ENCODE measurements at regions not wholly inside any gene's neighbourhood (a gene's known extent, or its start where the extent isn't known, plus 50 kb on each side); places are given as distances from the start of the nearest gene placed in this dataset.

DNA sequence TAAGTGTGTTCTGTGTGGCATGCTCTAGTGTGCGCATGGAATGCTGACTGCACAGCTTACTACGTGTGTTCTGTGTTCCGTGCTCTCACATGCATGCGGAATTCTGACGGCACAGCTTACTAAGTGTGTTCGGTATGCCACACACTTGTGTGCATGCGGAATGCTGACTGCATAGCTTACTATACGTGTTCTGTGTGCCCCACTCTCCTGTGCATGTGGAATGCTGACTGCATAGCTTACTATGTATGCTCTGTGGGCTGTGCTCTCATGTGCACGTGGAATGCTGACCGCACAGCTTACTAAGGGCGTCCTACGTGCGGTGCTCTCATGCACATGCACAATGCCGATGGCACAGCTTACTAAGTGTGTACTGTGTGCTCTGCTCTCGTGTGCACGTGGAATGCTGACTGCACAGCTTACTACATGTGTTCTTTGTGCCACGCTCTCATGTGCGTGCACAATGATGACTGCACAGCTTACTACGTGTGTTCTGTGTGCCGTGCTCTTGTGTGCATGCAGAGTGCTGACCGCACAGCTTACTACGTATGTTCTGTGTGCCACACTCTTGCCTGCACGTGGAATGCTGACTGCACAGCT is 548.9 kb downstream of the IRX1 start:
- H3K27me3 Mint-ChIP-seq: no peaks in the 10 kb centered on the region
- H3K4me1 Mint-ChIP-seq: no peaks in the 10 kb centered on the region
- Histone ChIP-seq H3K4me3 (ENCODE audit: low read length) (no peak overlapping the region), H3K27me3 (ENCODE audit: insufficient read depth, low read length, poor library complexity, severe bottlenecking) (no peaks in the 10 kb centered on the region), H3K27ac (ENCODE audit: low read depth, low read length) (no peak overlapping the region), H3K4me1 (ENCODE audit: insufficient read depth, low read length) (no peaks in the 10 kb centered on the region), H3K36me3 (ENCODE audit: insufficient read depth, low read length) (no peaks in the 10 kb centered on the region), H3K9me3 (ENCODE audit: low read length) (no peaks in the 10 kb centered on the region)
- no peak for DNase-seq
- CTCF ChIA-PET: no interaction called here
- POLR2A ChIA-PET: no interaction called here
- H3K9me3 Mint-ChIP-seq: peaks cover 4 to 25% (median 13%) of the 10 kb centered on the region in 5 donors
- H3K4me3 Mint-ChIP-seq: no peak overlapping the region
- H3K36me3 Mint-ChIP-seq: peaks cover 0 to 2% (median 0%) of the 10 kb centered on the region in 3 donors
- no peak overlapping the region for H3K27ac Mint-ChIP-seq

DNA sequence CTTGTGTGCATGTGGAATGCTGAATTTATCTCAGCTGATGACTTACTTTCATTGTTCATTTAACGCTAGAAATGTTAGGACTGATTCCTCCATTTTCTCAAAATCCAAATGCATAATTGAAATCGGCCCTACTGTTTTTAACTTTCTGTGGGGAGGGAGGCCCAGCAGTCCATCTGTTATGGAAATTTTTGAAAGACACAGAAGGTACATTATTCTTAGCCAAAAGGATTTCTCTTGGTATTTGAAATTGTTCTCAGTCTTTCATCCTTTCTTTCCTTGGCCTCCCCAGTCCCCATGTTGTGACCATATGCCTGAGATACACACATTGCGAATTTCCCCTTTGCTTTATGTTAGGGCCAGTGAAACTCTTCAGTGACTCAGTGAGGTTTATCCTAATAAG is 549.9 kb downstream of the IRX1 start:
- Mint-ChIP-seq H3K4me3 (no peak overlapping the region), H3K27ac (no peak overlapping the region), H3K9me3 (peaks cover 4 to 17% (median 14%) of the 10 kb centered on the region in 5 donors), H3K36me3 (peaks cover 0 to 2% (median 0%) of the 10 kb centered on the region in 3 donors), H3K4me1 (no peaks in the 10 kb centered on the region), H3K27me3 (no peaks in the 10 kb centered on the region)
- no peaks in the 10 kb centered on the region for H3K9me3 ChIP-seq (ENCODE audit: low read length)
- H3K27me3 ChIP-seq (ENCODE audit: insufficient read depth, low read length, poor library complexity, severe bottlenecking): no peaks in the 10 kb centered on the region
- H3K4me1 ChIP-seq (ENCODE audit: insufficient read depth, low read length): no peaks in the 10 kb centered on the region
- no peak overlapping the region for H3K4me3 ChIP-seq (ENCODE audit: low read length)
- POLR2A ChIA-PET: no interaction called here
- CTCF ChIA-PET: no interaction called here
- DNase-seq: no peak
- H3K27ac ChIP-seq (ENCODE audit: low read depth, low read length): no peak overlapping the region
- H3K36me3 ChIP-seq (ENCODE audit: insufficient read depth, low read length): no peaks in the 10 kb centered on the region

DNA sequence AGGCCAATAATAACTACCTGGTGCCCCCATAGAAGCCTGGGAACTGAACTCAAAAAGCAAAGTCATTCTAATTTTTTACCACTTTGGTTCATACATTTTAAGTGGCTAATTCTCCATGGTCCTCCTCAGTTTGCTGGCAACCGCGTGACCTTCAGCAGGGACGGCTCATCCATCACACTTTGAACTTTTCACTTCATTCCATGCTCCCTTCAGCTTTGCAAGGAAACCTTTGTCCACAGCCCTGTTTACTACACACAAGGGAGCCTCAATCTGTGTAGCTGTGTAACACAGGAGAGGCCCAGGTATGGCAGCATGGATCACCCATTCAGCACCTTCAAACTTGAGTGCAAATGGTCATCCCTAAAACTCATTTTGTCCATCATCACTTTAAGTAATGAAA is 552.4 kb downstream of the IRX1 start:
- Mint-ChIP-seq H3K9me3 (peaks cover 4 to 26% (median 10%) of the 10 kb centered on the region in 5 donors), H3K27me3 (no peaks in the 10 kb centered on the region), H3K27ac (no peak overlapping the region), H3K4me3 (no peak overlapping the region), H3K4me1 (no peaks in the 10 kb centered on the region), H3K36me3 (peaks cover 0 to 2% (median 0%) of the 10 kb centered on the region in 3 donors)
- no peaks in the 10 kb centered on the region for H3K36me3 ChIP-seq (ENCODE audit: insufficient read depth, low read length)
- DNase-seq: no peak
- ChIA-PET POLR2A (no interaction called here), CTCF (no interaction called here)
- no peak overlapping the region for H3K4me3 ChIP-seq (ENCODE audit: low read length)
- no peaks in the 10 kb centered on the region for H3K27me3 ChIP-seq (ENCODE audit: insufficient read depth, low read length, poor library complexity, severe bottlenecking)
- no peaks in the 10 kb centered on the region for H3K9me3 ChIP-seq (ENCODE audit: low read length)
- H3K4me1 ChIP-seq (ENCODE audit: insufficient read depth, low read length): no peaks in the 10 kb centered on the region
- H3K27ac ChIP-seq (ENCODE audit: low read depth, low read length): no peak overlapping the region

DNA sequence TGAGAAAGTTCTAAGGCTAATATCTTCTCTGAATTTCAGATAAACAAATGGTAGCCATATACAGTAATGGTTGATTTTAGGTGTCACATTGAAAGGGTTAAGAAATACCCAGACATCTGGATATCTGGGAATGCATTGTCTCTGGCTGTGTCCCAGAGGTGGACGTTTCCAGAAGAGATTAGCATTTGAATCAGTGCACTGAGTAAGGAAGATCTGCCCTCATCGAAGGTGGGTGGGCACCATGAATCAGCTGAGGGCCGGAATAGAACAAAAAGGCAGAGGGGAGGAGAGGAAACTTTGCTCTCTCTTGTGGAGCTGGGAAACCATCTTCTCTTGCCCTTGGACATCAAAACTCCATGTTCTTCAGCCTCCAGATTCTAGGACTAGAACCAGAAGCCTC is 554.4 kb downstream of the IRX1 start:
- H3K27me3 Mint-ChIP-seq: no peaks in the 10 kb centered on the region
- Histone ChIP-seq H3K27me3 (ENCODE audit: insufficient read depth, low read length, poor library complexity, severe bottlenecking) (no peaks in the 10 kb centered on the region), H3K9me3 (ENCODE audit: low read length) (no peaks in the 10 kb centered on the region), H3K27ac (ENCODE audit: low read depth, low read length) (no peak overlapping the region), H3K4me3 (ENCODE audit: low read length) (no peak overlapping the region), H3K36me3 (ENCODE audit: insufficient read depth, low read length) (no peaks in the 10 kb centered on the region), H3K4me1 (ENCODE audit: insufficient read depth, low read length) (no peaks in the 10 kb centered on the region)
- H3K9me3 Mint-ChIP-seq: peaks cover 3 to 25% (median 8%) of the 10 kb centered on the region in 5 donors
- no peaks in the 10 kb centered on the region for H3K4me1 Mint-ChIP-seq
- POLR2A ChIA-PET: no interaction called here
- no peak for DNase-seq
- H3K27ac Mint-ChIP-seq: no peak overlapping the region
- H3K4me3 Mint-ChIP-seq: no peak overlapping the region
- CTCF ChIA-PET: no interaction called here
- peaks cover 0 to 2% (median 0%) of the 10 kb centered on the region in 3 donors for H3K36me3 Mint-ChIP-seq

DNA sequence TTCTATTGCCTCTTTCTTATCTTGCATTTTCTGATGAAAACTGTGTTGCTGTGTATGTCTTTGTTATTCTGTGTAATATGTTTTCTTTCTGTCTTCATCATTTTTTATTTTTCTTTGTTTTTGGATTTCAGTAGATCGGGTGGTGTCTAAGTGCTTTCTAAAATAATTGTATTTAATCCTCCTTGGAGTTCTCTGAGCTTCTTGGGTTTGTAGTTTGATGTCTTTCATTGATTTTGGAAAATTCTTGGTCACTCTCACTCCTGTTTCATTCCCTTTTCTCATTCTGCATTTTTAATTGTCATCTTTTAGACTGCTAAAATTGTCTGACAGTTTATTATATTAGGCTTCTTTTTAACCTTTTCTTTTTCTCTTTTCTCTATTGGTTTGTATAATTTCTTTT is 560.5 kb downstream of the IRX1 start:
- POLR2A ChIA-PET: no interaction called here
- no peaks in the 10 kb centered on the region for H3K36me3 ChIP-seq (ENCODE audit: insufficient read depth, low read length)
- no peak for DNase-seq
- no peak overlapping the region for H3K27ac Mint-ChIP-seq
- H3K4me3 ChIP-seq (ENCODE audit: low read length): no peak overlapping the region
- H3K4me3 Mint-ChIP-seq: no peak overlapping the region
- no peak overlapping the region for H3K27ac ChIP-seq (ENCODE audit: low read depth, low read length)
- no peaks in the 10 kb centered on the region for H3K27me3 ChIP-seq (ENCODE audit: insufficient read depth, low read length, poor library complexity, severe bottlenecking)
- H3K9me3 ChIP-seq (ENCODE audit: low read length): no peaks in the 10 kb centered on the region
- H3K9me3 Mint-ChIP-seq: peaks cover 4 to 17% (median 10%) of the 10 kb centered on the region in 5 donors
- no peaks in the 10 kb centered on the region for H3K27me3 Mint-ChIP-seq
- H3K4me1 ChIP-seq (ENCODE audit: insufficient read depth, low read length): no peaks in the 10 kb centered on the region
- H3K36me3 Mint-ChIP-seq: no peaks in the 10 kb centered on the region
- H3K4me1 Mint-ChIP-seq: no peaks in the 10 kb centered on the region
- CTCF ChIA-PET: no interaction called here

DNA sequence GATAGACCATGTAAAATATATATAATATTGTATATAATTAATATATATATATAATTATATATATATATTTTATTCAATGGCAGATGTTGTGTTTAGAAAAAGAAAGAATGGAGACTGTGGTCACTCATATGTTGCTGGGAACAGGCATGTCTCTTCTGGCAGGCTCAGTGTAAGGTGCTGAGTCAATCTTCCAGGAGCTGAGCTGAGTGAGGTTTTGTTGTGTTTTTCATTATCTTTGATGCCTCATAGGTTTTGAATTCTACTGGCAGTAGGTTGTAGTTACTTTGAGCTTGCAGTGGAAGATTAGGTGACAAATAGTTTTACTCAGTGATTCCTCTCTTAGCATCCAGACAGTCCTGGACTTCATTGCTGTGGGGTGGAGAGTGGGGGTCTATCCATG is 561.3 kb downstream of the IRX1 start:
- H3K36me3 ChIP-seq (ENCODE audit: insufficient read depth, low read length): no peaks in the 10 kb centered on the region
- CTCF ChIA-PET: no interaction called here
- no peaks in the 10 kb centered on the region for H3K36me3 Mint-ChIP-seq
- H3K4me1 ChIP-seq (ENCODE audit: insufficient read depth, low read length): no peaks in the 10 kb centered on the region
- H3K27ac Mint-ChIP-seq: no peak overlapping the region
- peaks cover 5 to 11% (median 10%) of the 10 kb centered on the region in 5 donors for H3K9me3 Mint-ChIP-seq
- no peak overlapping the region for H3K4me3 Mint-ChIP-seq
- H3K27ac ChIP-seq (ENCODE audit: low read depth, low read length): no peak overlapping the region
- no peak for DNase-seq
- no peaks in the 10 kb centered on the region for H3K27me3 ChIP-seq (ENCODE audit: insufficient read depth, low read length, poor library complexity, severe bottlenecking)
- H3K27me3 Mint-ChIP-seq: no peaks in the 10 kb centered on the region
- H3K9me3 ChIP-seq (ENCODE audit: low read length): no peaks in the 10 kb centered on the region
- POLR2A ChIA-PET: no interaction called here
- no peak overlapping the region for H3K4me3 ChIP-seq (ENCODE audit: low read length)
- no peaks in the 10 kb centered on the region for H3K4me1 Mint-ChIP-seq

DNA sequence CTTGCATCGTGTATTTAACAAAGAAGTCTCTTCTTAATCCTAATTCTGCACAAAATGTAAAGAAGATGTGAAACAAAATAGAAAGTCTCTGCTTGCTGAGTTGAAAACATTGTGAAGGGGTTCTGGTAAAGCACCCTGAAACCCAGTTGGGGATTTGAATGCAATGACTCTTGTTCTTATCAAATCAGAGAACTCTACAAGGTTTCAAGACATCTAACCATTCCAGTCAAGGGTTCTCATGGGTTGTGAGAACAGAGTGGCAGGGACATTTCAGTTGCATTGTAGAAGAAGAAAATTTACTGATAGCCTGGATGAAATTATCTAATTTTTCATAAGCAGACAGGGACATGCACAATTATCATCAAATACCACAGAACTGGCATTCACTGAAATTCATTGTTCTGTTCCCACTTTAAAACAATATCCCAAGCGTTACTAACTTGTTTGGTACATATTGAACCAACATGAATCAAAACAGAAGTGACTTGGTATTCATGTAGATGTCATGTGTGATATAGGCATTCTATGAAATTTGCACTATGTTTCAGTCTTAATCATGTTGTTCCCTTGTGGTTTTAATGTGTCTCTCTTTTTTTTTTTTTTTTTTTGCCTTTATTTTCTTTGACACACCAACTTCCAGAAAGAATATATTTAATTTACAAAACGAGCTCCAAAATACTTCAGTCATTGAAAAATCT is 563.3 kb downstream of the IRX1 start:
- ChIA-PET CTCF (no interaction called here), POLR2A (no interaction called here)
- no peak overlapping the region for H3K4me3 Mint-ChIP-seq
- H3K27ac Mint-ChIP-seq: no peak overlapping the region
- no peaks in the 10 kb centered on the region for H3K4me1 Mint-ChIP-seq
- Histone ChIP-seq H3K9me3 (ENCODE audit: low read length) (no peaks in the 10 kb centered on the region), H3K4me1 (ENCODE audit: insufficient read depth, low read length) (no peaks in the 10 kb centered on the region), H3K27ac (ENCODE audit: low read depth, low read length) (no peak overlapping the region), H3K4me3 (ENCODE audit: low read length) (no peak overlapping the region), H3K36me3 (ENCODE audit: insufficient read depth, low read length) (no peaks in the 10 kb centered on the region), H3K27me3 (ENCODE audit: insufficient read depth, low read length, poor library complexity, severe bottlenecking) (no peaks in the 10 kb centered on the region)
- H3K36me3 Mint-ChIP-seq: no peaks in the 10 kb centered on the region
- peaks cover 3 to 10% (median 6%) of the 10 kb centered on the region in 5 donors for H3K9me3 Mint-ChIP-seq
- H3K27me3 Mint-ChIP-seq: no peaks in the 10 kb centered on the region
- DNase-seq: no peak

DNA sequence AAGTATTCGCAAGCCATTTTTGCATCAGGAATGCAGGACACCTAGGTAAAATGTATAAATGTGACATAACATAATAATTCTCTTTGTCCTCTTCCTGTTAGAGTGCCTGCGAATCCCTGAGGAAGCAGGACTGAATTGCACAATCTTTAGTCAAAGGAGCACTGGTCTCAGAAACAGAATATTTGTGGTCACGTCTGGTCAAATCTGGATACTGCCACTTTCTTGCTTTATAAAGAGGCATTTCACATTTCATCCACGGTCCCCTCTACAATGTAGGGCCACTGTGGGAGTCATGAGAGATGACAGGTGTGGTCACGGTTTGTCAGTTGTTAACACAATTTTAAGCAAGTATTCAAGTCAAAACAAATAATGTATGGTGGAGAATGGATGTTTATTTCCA is 564.0 kb downstream of the IRX1 start:
- DNase-seq: no peak
- H3K9me3 ChIP-seq (ENCODE audit: low read length): no peaks in the 10 kb centered on the region
- H3K27me3 Mint-ChIP-seq: no peaks in the 10 kb centered on the region
- H3K4me1 Mint-ChIP-seq: no peaks in the 10 kb centered on the region
- no peaks in the 10 kb centered on the region for H3K36me3 ChIP-seq (ENCODE audit: insufficient read depth, low read length)
- H3K4me3 Mint-ChIP-seq: no peak overlapping the region
- CTCF ChIA-PET: no interaction called here
- H3K36me3 Mint-ChIP-seq: no peaks in the 10 kb centered on the region
- no peaks in the 10 kb centered on the region for H3K27me3 ChIP-seq (ENCODE audit: insufficient read depth, low read length, poor library complexity, severe bottlenecking)
- POLR2A ChIA-PET: no interaction called here
- H3K27ac ChIP-seq (ENCODE audit: low read depth, low read length): no peak overlapping the region
- H3K27ac Mint-ChIP-seq: no peak overlapping the region
- no peaks in the 10 kb centered on the region for H3K4me1 ChIP-seq (ENCODE audit: insufficient read depth, low read length)
- peaks cover 1 to 13% (median 6%) of the 10 kb centered on the region in 5 donors for H3K9me3 Mint-ChIP-seq
- no peak overlapping the region for H3K4me3 ChIP-seq (ENCODE audit: low read length)

Measured in CD8-positive, alpha-beta memory T cell (primary cell).